ENCODE measurements at regions not wholly inside any gene's neighbourhood (a gene's known extent, or its start where the extent isn't known, plus 50 kb on each side); places are given as distances from the start of the nearest gene placed in this dataset.

DNA sequence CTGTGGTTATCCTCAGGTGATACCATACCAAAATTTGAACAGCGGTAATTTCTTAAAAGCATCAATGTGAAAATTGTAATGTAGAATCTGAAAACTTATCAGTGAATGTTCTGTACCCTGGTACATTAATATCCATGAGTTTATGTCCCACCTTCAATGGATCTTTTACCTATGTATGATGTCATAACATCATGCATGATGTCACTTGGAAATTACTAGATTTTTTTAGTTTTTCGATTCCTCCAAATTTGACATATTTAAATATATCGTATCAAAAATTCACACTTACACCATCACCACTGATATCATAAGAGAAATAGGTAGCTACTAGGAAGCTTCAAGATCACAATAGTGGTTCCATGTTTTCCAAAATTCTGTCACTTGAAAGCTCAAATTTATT, 95.0 kb upstream of the AKR1E2 start:
- no peak for DNase-seq

DNA sequence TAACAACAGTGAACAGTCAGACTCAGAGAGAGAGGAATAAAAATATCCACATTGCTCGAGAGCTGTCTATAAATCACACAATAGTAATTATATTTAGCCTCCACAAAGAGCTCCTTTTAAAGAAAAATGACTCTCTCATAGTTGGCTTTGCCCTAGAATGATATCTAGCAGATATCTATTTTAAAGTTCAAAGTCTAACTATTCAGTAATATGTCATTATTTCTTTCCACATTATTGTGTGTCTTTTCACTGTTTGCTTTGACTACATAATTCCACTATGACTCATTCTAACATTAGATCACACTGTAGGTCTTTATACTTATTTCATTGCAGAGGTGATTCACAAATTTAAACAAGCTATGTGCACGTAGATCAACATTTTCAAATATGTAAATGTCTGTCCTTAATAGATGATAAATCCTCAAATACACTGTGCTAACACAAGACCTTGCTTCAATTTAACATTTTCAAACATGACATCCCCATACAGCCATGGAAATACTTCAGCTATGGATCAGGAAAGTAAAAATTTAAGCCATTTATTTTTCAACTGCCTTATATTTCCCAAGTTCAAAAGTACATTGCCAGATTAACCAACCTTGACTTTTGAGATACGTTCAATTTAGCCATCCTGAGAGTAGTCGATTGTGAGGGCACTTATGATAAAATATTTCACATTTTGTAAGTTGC, 99.9 kb upstream of the AKR1E2 start:
- DNase-seq = no peak

- no peak for DNase-seq
Observed at GRCh38 chr10:4723860-4724259, 102.1 kb upstream of the AKR1E2 start.

DNA sequence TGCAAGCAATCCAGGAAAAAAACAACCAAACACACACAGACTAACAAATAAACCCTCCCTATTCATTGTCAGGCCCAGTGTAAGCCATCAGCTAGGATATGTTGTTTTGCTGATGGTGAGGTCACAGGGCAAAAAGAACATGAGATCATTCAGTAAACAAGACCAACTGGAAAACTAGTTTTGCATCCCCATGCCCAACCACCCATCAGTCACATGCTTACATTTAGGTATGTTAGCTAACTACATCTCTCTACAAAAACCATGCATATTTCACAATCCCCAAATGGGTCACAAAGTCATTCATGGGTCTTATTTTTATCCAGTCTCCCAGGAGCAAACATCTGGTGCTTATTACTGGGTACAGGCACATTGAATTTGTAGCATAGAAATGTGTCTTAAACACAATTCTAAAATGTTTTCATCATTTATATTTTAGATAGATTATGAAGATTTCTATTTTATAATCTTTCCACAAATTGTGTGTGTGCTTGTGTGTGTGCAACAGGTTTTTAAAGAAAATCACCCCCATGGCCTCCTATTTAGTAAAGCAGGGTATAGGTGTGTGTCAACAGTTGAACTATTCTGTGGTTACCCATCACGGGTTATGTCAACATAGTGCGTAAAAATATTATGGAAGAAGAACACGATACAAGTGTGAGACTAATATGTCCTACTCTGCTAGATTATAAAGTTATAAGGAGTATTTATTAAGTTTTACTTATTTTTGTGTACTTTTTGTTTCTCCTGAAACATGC, 103.8 kb upstream of the AKR1E2 start:
- no peak for DNase-seq

DNA sequence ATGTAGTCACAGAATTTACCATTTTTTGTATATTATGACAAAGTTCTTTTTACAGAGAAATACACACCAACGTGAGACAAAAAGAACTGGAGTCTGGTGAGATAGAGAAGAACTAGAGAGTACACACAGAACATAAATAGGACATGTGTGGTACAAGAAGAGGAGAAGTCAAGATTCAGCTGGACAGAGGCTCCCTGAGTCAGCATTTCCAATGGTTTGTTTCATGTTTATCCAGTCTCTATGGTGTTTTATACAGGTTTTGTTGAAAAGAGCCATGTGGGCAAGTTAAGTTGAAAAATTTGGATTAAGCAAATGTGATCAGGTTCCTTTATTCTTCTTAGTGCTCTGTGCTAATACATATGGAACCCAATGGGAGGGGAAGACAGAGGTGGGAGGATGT, 105.5 kb upstream of the AKR1E2 start:
- DNase-seq = no peak

- DNase-seq = no peak
Observed at GRCh38 chr10:4719671-4720070, 106.3 kb upstream of the AKR1E2 start.

DNA sequence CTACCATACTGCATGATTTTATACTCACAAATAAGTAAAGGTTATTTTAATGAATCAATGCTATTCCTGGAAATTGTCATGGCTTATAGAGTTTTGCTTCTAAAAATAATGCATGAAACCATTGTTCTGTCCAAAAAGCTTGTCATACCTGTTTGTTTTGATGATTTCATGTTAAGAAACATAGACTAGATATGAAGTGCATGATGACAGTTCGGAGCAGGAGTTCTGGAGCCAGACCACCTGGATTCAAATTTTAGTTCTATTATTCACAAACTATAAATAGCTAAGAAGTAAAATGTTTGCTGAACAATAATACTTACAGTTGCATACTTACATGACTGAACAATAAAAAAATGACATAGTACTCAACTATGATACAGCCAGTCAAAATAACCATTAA, 107.0 kb upstream of the AKR1E2 start:
- DNase-seq = no peak

DNA sequence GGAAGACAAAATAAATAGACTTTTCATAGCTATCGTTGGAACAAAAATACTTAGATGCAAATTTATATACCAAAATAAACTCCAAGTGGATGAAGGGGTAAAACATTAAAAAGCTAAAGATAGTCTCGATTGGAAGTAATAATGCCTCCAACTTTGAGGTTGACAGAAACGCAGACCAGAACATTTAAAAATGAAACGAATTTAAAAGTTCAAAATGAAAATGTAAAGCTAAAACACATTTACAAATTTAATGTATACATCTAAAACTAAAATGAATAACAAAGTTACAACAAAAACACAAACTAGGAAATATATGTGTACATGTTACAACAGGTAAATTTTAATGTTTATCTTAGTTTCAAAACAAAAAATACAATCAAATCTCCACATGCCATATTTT, 107.5 kb upstream of the AKR1E2 start:
- DNase-seq = no peak

GRCh38 chr10:4717670-4718069, 108.3 kb upstream of the AKR1E2 start:
- DNase-seq = no peak

DNA sequence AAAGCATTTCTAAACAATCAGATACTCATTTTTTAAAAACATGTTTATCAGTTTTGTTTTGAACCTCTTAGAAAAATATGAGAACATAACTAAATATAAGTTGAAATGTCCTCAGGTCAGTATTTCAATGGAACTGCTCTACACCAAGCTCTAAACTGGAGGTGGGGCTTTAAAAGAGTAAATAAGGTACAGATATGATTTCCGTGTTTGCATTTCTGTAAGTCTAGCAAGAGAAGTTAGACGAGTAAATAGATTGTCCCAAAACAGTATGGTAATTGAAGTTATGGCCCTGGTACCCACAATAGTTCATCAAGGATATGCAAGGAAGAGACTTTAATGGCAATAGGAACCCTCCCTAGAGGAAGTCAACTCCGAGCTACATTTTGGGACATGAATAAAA, 115.1 kb upstream of the AKR1E2 start:
- DNase-seq = no peak

GRCh38 chr10:4708123-4708759, 117.8 kb upstream of the AKR1E2 start:
- no peak for DNase-seq

DNA sequence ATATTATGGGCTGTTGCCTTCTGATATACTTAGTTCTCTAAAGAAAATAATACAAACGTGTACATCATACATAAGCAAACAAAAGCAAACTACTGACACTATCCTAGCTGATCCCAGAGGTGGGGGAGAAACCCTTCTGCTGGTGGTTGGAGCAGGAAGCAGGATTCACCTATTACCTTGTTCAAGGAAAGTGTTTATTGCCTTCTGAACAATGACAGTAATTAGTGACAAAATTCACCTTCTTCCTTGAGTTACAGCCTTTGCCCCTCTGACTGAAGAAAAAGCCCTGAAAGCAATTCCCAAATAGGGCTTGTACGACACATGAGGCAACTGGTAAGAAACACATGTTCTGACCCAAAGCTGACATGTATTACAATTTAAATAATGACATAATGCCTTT, 118.8 kb upstream of the AKR1E2 start:
- no peak for DNase-seq

GRCh38 chr10:4704034-4704545, 121.9 kb upstream of the AKR1E2 start:
- no peak for DNase-seq

GRCh38 chr10:4701016-4701415, 125.0 kb upstream of the AKR1E2 start:
- DNase-seq = no peak

DNA sequence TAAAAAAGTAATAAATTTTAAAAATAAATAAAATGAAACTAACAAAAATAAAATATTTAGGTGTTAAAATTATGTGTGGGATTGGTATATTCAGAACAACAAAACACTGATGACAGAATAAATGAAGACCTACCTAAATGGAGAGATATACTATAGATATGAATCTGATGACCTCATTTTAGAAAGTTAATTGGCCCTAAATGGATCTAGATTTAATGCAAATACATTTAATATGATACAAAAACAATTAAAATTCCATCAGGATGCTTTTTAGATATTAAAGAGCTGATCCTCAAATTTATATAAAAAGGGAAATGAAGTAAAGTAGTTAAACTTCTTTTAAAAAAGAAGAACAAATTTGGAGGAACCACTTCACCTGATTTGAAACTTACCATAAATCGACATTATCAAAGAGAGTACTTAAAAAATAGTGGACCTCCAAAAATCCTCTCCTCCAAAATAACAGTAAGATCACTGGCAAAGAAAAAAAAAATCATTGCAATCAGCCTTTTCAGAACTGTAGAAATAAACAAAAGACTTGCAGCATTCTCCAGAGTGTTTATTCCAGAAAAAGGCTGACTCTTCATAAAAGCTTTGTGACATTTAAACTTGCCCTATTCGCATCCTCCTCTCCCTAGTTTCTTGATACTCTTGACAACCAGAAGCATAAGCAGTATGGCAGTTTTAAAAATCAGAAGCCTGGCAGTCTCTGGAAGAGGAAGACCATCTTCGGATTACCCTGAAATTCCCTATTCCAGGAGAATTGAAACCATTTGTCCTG, 125.9 kb upstream of the AKR1E2 start:
- no peak for DNase-seq

GRCh38 chr10:4698075-4698474, 127.9 kb upstream of the AKR1E2 start:
- DNase-seq = no peak

DNA sequence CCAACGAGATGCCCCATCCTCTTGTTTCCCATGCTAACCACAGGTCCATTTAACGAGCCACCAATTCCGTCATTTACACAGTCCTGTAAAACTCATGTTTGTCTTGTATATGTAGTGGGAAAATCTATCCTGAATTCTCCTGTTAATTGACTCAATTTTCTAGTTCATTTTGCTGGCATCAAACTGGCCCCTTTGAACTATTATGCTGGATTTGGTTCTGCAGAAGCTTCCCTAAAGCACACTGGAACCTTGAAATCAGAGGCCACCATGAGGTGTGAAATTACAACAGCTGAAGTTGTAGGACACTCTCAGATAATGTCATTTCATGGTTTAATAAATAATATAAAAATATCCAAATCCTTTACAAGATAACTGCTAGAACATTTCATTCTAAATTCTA, 129.8 kb upstream of the AKR1E2 start:
- DNase-seq = no peak

- DNase-seq = no peak
Observed at GRCh38 chr10:4693967-4694366, 132.0 kb upstream of the AKR1E2 start.

DNA sequence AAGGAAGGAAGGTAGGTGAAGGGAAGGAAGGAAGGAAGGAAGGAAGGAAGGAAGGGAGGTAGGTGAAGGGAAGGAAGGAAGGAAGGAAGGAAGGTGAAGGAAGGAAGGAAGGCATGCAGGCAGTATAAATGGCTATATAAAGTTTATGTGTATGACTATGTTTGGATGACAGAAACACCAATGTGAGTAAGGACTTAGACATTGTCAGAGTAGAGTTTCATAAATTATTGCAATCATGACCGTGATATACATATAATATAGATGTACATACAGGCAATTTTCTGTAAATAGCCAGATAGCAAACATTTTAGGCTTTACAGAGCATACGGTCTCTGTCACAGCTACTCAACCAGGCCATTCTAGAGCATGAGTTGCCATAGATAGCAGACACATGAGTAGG, 133.8 kb upstream of the AKR1E2 start:
- no peak for DNase-seq

DNA sequence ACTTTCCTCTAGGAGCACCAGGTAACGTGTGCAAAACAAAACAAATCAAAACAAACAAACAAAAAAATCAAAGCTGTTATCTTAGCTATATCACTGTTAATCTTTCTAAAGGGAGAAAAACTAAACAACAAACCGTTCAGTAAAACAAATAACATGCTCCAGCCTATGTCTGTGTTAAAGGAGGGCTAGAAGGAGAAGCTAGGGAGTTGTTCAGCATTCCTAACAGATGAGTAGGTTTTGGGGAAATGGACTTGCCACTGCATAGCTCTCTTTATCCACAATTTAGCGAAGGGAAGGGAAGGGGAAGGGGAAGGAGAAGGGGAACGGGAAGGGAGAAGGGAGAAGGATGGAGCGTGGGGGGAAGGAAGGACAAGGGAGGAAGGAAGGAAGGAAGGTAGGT, 134.2 kb upstream of the AKR1E2 start:
- no peak for DNase-seq

DNA sequence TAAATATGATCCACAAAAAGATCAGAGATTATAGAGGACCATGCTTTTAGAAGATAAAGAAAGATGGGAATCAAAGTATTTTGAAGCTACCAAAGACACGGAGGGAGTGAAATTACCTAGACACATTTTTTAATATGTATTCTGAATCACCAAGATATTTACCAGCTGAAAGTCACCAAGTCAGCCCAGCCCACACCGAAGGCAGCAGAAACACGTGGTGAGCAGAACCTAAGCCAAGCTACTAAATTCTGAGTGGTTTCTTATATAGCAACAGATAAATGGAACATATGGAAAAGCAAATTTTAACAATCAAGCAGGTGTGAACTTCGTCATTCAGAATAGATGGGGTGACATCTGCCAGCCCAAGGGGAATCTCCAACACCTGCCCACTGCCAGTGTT, 134.7 kb upstream of the AKR1E2 start:
- no peak for DNase-seq

DNA sequence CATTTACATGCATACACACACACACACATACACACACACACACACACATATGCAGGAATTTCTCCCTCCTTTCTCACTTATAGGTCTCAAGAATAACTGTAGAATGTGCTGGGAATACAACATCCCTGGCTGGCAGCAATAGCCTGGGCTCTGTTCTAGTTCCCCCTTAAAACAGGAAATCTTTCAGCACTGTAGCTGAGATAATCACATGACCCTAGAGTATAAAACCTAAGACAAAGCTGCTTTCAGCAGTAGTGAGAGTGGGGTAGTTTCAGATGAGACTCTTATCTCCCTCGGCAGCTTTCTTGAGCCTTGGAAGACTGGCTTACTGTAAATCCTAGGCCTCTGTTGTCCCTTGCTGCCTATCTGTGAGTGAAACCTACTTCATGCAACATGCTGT, 137.4 kb upstream of the AKR1E2 start:
- DNase-seq = no peak

DNA sequence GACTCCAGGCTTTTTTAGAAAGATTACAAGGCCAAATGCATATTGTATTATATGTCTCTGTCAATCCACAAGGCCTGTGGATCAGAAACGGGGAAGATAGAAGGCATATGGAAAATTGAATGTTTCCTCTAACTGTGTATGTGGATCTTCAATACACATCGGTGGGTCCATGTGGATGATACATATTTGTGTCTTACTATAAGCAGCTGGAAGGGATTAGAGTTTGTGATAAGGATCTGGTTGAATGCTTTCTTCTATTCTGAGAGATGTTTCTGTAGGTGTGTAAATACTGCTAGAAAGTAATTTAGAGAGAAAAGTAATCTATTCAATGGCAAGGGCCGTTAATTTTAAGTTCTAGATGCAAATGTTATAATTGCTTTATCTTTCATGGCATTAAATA, 137.8 kb upstream of the AKR1E2 start:
- no peak for DNase-seq
